HepG2 (cell line): ENCODE measurements at regions not wholly inside any gene's neighbourhood (a gene's known extent, or its start where the extent isn't known, plus 50 kb on each side); places are given as distances from the start of the nearest gene placed in this dataset.

ENCODE experiments used
- SALL2 ChIP-seq: sonication (generic); formaldehyde crosslinking; IDR thresholded peaks from 2 replicates; pipeline ENCODE4 v1.8.1; 2023; ENCODE audit warnings: mild to moderate bottlenecking, missing genetic modification reagents, inconsistent platforms
- YY1 ChIP-seq: IDR thresholded peaks from 2 replicates; pipeline ENCODE4 v1.6.1; 2011; ENCODE audit warnings: low read length, low read depth, moderate library complexity, mild to moderate bottlenecking; ENCODE audit not compliant: insufficient read depth, insufficient replicate concordance

DNA sequence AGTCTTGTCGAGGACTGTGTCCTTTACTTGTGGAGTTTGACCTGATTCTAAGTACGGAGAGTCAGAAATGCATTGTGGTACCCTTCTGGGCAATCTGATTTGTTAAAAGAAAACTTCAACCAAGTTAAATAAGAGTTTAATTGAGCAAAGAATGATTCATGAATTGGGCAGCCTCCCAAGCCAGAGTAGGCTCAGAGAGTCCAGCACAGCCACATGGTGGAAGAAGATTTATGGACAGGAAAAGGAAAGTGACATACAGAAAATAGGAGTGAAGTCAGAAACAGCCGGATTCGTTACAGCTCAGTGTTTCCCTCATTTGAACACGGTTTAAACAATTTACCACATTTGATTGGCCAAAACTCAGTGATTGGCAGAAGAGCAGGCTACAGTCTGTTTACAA lies 329.2 kb downstream of the DHX35 start:
- TF ChIP-seq SALL2 (no peak), YY1 (no peak)
